Loucy (cell line): ENCODE measurements at regions not wholly inside any gene's neighbourhood (a gene's known extent, or its start where the extent isn't known, plus 50 kb on each side); places are given as distances from the start of the nearest gene placed in this dataset.

ENCODE experiments used
- CTCF ChIP-seq: fragments of 200-600 bp; sonication (generic); conservative IDR thresholded peaks from 2 replicates; pipeline ENCODE4 v1.5.1; 2014; ENCODE audit warnings: mild to moderate bottlenecking, antibody characterized with exemption, low read length
- EZH2phosphoT487 ChIP-seq: fragments of 200-600 bp; IDR thresholded peaks from 2 replicates; pipeline ENCODE4 v1.6.1; 2018; ENCODE audit warnings: antibody characterized with exemption, mild to moderate bottlenecking, moderate library complexity, borderline replicate concordance

GRCh38 chr1:221573756-221574155 is 168.1 kb downstream of the DUSP10 start:
- TF ChIP-seq CTCF (no peak), EZH2phosphoT487 (no peak)
